GM06990 (cell line): ENCODE measurements at regions not wholly inside any gene's neighbourhood (a gene's known extent, or its start where the extent isn't known, plus 50 kb on each side); places are given as distances from the start of the nearest gene placed in this dataset.

ENCODE experiments used
- DNase-seq: peaks from one replicate; pipeline ENCODE4 v3.0.0-alpha.2; 2011; ENCODE audit not compliant: insufficient read length; ENCODE audit errors: extremely low read depth
- H3K27me3 ChIP-seq: replicated peaks from 2 replicates; pipeline ENCODE4 v1.6.0; 2011; ENCODE audit warnings: low read length; ENCODE audit not compliant: control insufficient read depth, insufficient read depth
- H3K36me3 ChIP-seq: 2 replicates; pipeline ENCODE4 v1.5.1; 2011; ENCODE audit warnings: low read length; ENCODE audit not compliant: control insufficient read depth, insufficient read depth
- H3K4me3 ChIP-seq: replicated peaks from 2 replicates; pipeline ENCODE4 v1.5.1; 2011; ENCODE audit warnings: low read depth, mild to moderate bottlenecking, control low read depth, low read length
- TF ChIP-seq, protein P1 (sequence below): IDR thresholded peaks from 2 replicates; pipeline ENCODE4 v1.5.1; 2011; ENCODE audit warnings: low read length, control low read depth, mild to moderate bottlenecking, inconsistent platforms; ENCODE audit not compliant: insufficient read depth, poor library complexity, severe bottlenecking

DNA sequence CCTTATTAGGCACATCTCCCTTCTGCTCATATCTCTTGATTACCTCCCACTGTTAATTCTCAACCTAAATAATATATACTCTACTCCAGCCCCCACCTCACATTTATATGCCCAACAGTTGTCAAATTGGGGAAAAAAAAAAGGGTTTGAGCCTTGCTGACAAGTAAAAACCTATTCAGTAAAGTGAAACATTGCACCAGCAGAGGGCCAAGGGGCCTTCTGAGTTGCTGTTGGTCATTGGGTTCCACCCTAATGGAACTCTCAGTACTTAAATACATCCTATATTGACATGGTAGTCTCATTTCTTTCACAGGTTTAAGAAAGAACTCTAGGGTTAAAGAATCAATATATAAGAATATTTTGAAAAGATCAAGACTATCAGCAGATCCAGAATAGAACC is 362.2 kb downstream of the SMARCA1 start:
- DNase-seq = no peak

DNA sequence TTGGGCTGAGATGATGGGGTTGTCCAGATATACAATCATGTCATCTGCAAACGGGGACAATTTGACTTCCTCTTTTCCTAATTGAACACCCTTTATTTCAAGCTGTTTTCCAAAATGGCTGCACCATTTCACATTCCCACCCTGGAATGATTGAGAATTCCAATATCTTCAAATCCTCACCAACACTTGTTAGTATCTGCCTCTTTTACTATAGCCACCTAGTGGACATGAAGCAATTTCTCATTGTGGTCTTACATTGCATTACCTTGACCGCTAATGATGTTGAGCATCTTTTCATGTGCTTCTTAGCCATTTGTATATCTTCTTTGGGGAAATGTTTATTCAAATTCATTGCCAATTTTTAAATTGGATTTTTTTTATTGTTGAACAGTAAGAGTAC is 364.8 kb downstream of the SMARCA1 start:
- no peaks in the 10 kb centered on the region for H3K27me3 ChIP-seq
- no peak overlapping the region for H3K4me3 ChIP-seq
- H3K36me3 ChIP-seq = no peaks in the 10 kb centered on the region
- TF ChIP-seq, protein P1, sequence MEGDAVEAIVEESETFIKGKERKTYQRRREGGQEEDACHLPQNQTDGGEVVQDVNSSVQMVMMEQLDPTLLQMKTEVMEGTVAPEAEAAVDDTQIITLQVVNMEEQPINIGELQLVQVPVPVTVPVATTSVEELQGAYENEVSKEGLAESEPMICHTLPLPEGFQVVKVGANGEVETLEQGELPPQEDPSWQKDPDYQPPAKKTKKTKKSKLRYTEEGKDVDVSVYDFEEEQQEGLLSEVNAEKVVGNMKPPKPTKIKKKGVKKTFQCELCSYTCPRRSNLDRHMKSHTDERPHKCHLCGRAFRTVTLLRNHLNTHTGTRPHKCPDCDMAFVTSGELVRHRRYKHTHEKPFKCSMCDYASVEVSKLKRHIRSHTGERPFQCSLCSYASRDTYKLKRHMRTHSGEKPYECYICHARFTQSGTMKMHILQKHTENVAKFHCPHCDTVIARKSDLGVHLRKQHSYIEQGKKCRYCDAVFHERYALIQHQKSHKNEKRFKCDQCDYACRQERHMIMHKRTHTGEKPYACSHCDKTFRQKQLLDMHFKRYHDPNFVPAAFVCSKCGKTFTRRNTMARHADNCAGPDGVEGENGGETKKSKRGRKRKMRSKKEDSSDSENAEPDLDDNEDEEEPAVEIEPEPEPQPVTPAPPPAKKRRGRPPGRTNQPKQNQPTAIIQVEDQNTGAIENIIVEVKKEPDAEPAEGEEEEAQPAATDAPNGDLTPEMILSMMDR = no peak
- DNase-seq = no peak

More for the DNA sequence above, 362.2 kb downstream of the SMARCA1 start:
- TF ChIP-seq, protein P1 = peak; percentile 4
- H3K4me3 ChIP-seq = no peak overlapping the region
- no peaks in the 10 kb centered on the region for H3K36me3 ChIP-seq
- H3K27me3 ChIP-seq = no peaks in the 10 kb centered on the region

DNA sequence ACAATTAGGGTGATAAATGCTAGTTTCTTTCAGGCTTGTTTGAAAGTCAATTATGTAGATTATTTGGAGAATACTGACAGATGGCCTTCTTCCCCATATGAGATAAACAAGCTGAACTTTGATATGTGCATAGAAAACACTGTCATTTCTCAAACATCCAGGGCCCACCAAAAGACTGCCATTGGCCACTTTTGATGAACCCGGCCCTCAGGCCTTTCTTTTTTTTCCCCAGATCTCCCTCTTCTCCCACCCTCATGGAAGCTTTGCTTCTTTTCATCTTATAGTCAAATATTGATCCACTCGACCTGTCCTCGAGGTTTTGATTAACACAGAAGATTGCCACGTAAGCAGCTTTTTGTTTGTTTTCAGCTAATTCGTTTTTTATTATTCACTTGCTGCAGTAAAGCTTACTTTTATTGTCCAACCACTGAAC is 377.4 kb downstream of the SMARCA1 start:
- H3K4me3 ChIP-seq = no peak overlapping the region
- H3K27me3 ChIP-seq = no peaks in the 10 kb centered on the region
- TF ChIP-seq, protein P1 = no peak
- H3K36me3 ChIP-seq = no peaks in the 10 kb centered on the region
- no peak for DNase-seq

DNA sequence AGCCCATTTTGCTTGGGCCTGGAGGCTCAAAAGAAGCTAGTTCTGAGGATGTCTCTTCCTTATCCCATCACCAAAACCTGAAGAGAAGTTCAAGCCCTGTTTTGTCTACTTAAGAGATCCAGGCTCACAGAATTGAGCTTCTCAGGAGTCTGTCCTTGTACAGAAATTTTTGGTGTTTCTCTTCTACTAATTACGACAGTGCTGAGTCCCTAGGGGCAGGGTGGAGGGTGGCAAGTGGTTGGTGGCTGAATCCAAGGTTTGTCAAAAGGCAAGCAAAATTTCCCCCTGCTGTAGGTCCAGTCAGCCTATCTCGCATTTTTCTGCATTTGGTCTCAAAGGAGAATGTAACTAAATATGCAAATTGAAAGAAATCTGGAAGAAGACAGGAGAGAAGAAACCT is 377.9 kb downstream of the SMARCA1 start:
- H3K36me3 ChIP-seq = no peaks in the 10 kb centered on the region
- DNase-seq = no peak
- TF ChIP-seq, protein P1 = no peak
- no peak overlapping the region for H3K4me3 ChIP-seq
- no peaks in the 10 kb centered on the region for H3K27me3 ChIP-seq

DNA sequence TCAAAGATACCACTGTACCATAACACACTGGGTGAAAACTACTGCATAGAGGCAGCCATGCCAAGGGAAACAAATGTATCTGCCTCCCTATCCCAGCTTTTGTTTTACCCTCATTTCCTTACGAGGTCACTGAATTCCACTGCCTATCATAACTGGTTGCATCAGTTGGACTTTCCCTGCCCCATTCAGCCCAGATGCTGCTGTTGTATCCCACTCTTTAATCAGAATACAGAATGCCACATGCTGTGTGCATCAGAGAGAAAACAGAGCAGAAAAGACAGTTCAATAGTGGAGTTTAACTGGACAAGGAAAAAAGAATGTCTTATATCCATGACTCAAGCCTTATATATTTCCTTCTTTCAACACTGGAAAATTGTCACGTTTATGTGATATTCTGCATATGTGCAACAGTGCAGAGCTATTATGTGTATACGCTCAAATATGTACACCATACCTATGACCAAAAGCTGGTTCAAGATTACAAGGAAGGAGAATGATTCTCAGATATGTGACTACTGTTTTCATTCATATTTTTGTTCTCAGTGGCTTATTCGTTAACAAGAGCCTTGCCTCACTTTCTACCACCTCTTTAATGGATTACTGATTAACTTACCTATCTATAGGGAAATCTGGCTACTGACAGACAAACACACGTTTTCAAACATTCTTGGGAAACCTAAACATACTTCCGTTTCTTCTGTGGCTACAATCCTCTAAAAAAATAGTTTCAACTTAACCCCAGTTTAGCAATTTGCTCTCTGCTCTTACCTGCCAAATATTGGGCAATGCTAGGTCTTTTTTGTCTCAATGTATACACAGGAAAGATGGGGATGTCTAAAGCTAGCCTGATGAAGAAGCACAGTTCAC is 378.9 kb downstream of the SMARCA1 start:
- no peak overlapping the region for H3K4me3 ChIP-seq
- TF ChIP-seq, protein P1 = no peak
- no peak for DNase-seq
- H3K36me3 ChIP-seq = no peaks in the 10 kb centered on the region
- H3K27me3 ChIP-seq = no peaks in the 10 kb centered on the region
